ENCODE measurements at regions not wholly inside any gene's neighbourhood (a gene's known extent, or its start where the extent isn't known, plus 50 kb on each side); places are given as distances from the start of the nearest gene placed in this dataset.

GRCh38 chr12:68521848-68522502 is 88.7 kb upstream of the RAP1B start:
- TF ChIP-seq, protein P1, sequence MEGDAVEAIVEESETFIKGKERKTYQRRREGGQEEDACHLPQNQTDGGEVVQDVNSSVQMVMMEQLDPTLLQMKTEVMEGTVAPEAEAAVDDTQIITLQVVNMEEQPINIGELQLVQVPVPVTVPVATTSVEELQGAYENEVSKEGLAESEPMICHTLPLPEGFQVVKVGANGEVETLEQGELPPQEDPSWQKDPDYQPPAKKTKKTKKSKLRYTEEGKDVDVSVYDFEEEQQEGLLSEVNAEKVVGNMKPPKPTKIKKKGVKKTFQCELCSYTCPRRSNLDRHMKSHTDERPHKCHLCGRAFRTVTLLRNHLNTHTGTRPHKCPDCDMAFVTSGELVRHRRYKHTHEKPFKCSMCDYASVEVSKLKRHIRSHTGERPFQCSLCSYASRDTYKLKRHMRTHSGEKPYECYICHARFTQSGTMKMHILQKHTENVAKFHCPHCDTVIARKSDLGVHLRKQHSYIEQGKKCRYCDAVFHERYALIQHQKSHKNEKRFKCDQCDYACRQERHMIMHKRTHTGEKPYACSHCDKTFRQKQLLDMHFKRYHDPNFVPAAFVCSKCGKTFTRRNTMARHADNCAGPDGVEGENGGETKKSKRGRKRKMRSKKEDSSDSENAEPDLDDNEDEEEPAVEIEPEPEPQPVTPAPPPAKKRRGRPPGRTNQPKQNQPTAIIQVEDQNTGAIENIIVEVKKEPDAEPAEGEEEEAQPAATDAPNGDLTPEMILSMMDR (IDR thresholded peaks at IDR 0.05; ENCODE audit: insufficient read depth, low read depth, low read length, missing control alignments), result no peak
- no peak for DNase-seq (ENCODE audit: low read depth)
- no peak overlapping the region for H3K4me3 ChIP-seq (ENCODE audit: low read depth, low read length)

- TF ChIP-seq, protein P1 (IDR thresholded peaks at IDR 0.05; ENCODE audit: insufficient read depth, low read depth, low read length, missing control alignments), result no peak
- H3K4me3 ChIP-seq (ENCODE audit: low read depth, low read length), result no peak overlapping the region
- no peak for DNase-seq (ENCODE audit: low read depth)
These were observed 81.2 kb upstream of the RAP1B start for GRCh38 chr12:68529466-68529865.

GRCh38 chr12:68529869-68530268 is 80.8 kb upstream of the RAP1B start:
- no peak for DNase-seq (ENCODE audit: low read depth)
- TF ChIP-seq, protein P1 (IDR thresholded peaks at IDR 0.05; ENCODE audit: insufficient read depth, low read depth, low read length, missing control alignments), result no peak

GRCh38 chr12:68530299-68530698 is 80.4 kb upstream of the RAP1B start:
- TF ChIP-seq, protein P1 (IDR thresholded peaks at IDR 0.05; ENCODE audit: insufficient read depth, low read depth, low read length, missing control alignments), result no peak
- no peak for DNase-seq (ENCODE audit: low read depth)
- no peak overlapping the region for H3K4me3 ChIP-seq (ENCODE audit: low read depth, low read length)

More at GRCh38 chr12:68529869-68530268, 80.8 kb upstream of the RAP1B start:
- H3K4me3 ChIP-seq (ENCODE audit: low read depth, low read length), result no peak overlapping the region

- no peak for DNase-seq (ENCODE audit: low read depth)
- H3K4me3 ChIP-seq (ENCODE audit: low read depth, low read length), result no peak overlapping the region
- TF ChIP-seq, protein P1 (IDR thresholded peaks at IDR 0.05; ENCODE audit: insufficient read depth, low read depth, low read length, missing control alignments), result no peak
These were observed 79.7 kb upstream of the RAP1B start for GRCh38 chr12:68530965-68531364.

GRCh38 chr12:68532204-68532886 is 78.4 kb upstream of the RAP1B start:
- TF ChIP-seq, protein P1 (IDR thresholded peaks at IDR 0.05; ENCODE audit: insufficient read depth, low read depth, low read length, missing control alignments), result no peak
- no peak overlapping the region for H3K4me3 ChIP-seq (ENCODE audit: low read depth, low read length)
- DNase-seq (ENCODE audit: low read depth), result no peak
